Kidney (tissue), 13 donors: ENCODE measurements at regions not wholly inside any gene's neighbourhood (a gene's known extent, or its start where the extent isn't known, plus 50 kb on each side); places are given as distances from the start of the nearest gene placed in this dataset.
"Not testable (repeated sequence)": the region's sequence is repeated elsewhere in the genome, so short reads cannot be mapped to it uniquely, and the experiment has no call there.

Source experiments
- DNase-seq, 5 donors: peaks; one replicate each; pipeline ENCODE4 v3.0.0-alpha.2; 2013 to 2020
- FAIRE-seq: peaks from 2 replicates; lab custom pipeline; 2012; peaks lifted over from hg19 to GRCh38; lab: Jason Lieb, UNC
- H3K27ac ChIP-seq, 2 donors: one replicate each; pipeline ENCODE4 v1.7.0; 2013; ENCODE audit warnings: low read depth in 2 of 2, low read length in 2 of 2, inconsistent platforms in 1 of 2
- H3K27me3 ChIP-seq: one replicate; pipeline ENCODE4 v1.7.1; 2013; ENCODE audit warnings: low read length, inconsistent platforms; ENCODE audit not compliant: control insufficient read depth, insufficient read depth
- H3K36me3 ChIP-seq, 3 donors: one replicate each; pipeline versions ENCODE4 v1.7.0 to v1.7.1; 2013; ENCODE audit warnings: low read length in 3 of 3, control low read depth in 1 of 3, inconsistent platforms in 1 of 3; ENCODE audit not compliant: insufficient read depth in 3 of 3, control insufficient read depth in 2 of 3
- H3K4me1 ChIP-seq, 3 donors: one replicate each; pipeline versions ENCODE4 v1.7.0 to v1.7.1; 2013; ENCODE audit warnings: low read length in 3 of 3, inconsistent platforms in 1 of 3, low read depth in 1 of 3; ENCODE audit not compliant: control insufficient read depth in 2 of 3, insufficient read depth in 2 of 3
- H3K4me3 ChIP-seq, 3 donors: one replicate each; pipeline versions ENCODE4 v1.7.0 to v1.8.1; 2013; ENCODE audit warnings: low read length in 3 of 3, control low read depth in 1 of 3, inconsistent platforms in 1 of 3
- H3K9ac ChIP-seq, 3 donors: one replicate each; pipeline versions ENCODE4 v1.7.0 to v1.7.1; 2013; ENCODE audit warnings: low read length in 3 of 3, control low read depth in 1 of 3, inconsistent platforms in 1 of 3
- H3K9me3 ChIP-seq, 3 donors: one replicate each; pipeline versions ENCODE4 v1.7.0 to v1.7.1; 2013; ENCODE audit warnings: low read length in 3 of 3, control low read depth in 1 of 3, inconsistent platforms in 1 of 3; ENCODE audit not compliant: control insufficient read depth in 2 of 3, insufficient read depth in 1 of 3
- intact Hi-C: fragments of 100-400 bp; cut with DNase I; formaldehyde crosslinking; loops from one replicate; pipeline ENCODE4 v1.11.1; 2022
- TF ChIP-seq, protein P1 (sequence below): IDR thresholded peaks from 3 replicates; pipeline ENCODE4 v1.5.1; 2012; ENCODE audit warnings: mild to moderate bottlenecking, moderate library complexity, borderline replicate concordance; ENCODE audit not compliant: insufficient read depth; ENCODE audit errors: extremely low read depth
- donor health status: control.
- donor health status: control.
- donor health status: control.
- donor health status: control.
- donor health status: control.
- donor health status: DM: yes; HTN: yes; CAD: no.
- donor health status: Normal renal cell carcinoma (clear cell type).

DNA sequence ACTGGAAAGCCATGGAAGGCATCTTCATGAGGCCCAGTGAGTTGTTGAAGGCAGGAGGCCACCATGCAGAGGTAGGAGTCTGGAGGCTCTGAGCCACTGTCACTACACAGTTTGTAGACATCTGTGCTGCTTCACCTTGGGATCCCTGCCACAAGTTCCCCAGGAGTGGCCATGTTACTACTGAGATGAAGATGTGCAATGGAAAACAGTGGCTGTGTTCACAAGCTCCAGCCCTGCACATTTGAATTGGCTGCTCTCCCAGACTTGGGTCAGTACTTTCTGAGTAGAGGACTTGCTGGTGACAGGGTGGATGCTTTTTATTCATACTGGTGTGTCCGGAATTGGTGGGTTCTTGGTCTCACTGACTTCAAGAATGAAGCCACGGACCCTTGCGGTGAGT is 86.9 kb upstream of the C15orf39 start:
- Histone ChIP-seq H3K27ac (no peak overlapping the region), H3K4me3 (no peak overlapping the region), H3K27me3 (no peaks in the 10 kb centered on the region), H3K9ac (no peak overlapping the region), H3K36me3 (no peaks in the 10 kb centered on the region), H3K9me3 (peaks cover 0 to 7% (median 0%) of the 10 kb centered on the region in 3 donors), H3K4me1 (no peaks in the 10 kb centered on the region)
- no peak for DNase-seq
- intact Hi-C loops: no loop called here
- no peak for FAIRE-seq
- TF ChIP-seq, protein P1, sequence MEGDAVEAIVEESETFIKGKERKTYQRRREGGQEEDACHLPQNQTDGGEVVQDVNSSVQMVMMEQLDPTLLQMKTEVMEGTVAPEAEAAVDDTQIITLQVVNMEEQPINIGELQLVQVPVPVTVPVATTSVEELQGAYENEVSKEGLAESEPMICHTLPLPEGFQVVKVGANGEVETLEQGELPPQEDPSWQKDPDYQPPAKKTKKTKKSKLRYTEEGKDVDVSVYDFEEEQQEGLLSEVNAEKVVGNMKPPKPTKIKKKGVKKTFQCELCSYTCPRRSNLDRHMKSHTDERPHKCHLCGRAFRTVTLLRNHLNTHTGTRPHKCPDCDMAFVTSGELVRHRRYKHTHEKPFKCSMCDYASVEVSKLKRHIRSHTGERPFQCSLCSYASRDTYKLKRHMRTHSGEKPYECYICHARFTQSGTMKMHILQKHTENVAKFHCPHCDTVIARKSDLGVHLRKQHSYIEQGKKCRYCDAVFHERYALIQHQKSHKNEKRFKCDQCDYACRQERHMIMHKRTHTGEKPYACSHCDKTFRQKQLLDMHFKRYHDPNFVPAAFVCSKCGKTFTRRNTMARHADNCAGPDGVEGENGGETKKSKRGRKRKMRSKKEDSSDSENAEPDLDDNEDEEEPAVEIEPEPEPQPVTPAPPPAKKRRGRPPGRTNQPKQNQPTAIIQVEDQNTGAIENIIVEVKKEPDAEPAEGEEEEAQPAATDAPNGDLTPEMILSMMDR: no peak

DNA sequence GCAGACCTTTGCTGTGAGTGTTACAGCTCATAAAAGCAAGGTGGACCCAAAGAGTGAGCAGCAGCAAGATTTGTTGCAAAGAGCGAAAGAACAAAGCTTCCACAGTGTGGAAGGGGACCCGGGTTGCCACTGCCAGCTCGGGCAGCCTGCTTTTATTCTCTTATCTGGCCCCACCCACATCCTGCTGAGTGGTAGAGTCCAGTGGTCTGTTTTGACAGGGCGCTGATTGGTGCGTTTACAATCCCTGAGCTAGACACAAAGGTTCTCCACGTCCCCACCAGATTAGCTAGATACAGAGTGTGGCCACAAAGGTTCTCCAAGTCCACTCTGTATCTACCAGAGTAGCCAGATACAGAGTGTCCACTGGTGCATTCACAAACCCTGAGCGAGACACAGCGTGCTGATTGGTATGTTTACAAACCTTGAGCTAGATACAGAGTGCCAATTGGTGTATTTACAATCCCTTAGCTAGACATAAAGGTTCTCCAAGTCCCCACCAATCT is 86.2 kb upstream of the C15orf39 start:
- H3K27ac ChIP-seq, intact Hi-C loops, H3K27me3 ChIP-seq, H3K36me3 ChIP-seq, H3K4me1 ChIP-seq, FAIRE-seq, H3K9me3 ChIP-seq, H3K9ac ChIP-seq, DNase-seq, H3K4me3 ChIP-seq: not testable (repeated sequence)

DNA sequence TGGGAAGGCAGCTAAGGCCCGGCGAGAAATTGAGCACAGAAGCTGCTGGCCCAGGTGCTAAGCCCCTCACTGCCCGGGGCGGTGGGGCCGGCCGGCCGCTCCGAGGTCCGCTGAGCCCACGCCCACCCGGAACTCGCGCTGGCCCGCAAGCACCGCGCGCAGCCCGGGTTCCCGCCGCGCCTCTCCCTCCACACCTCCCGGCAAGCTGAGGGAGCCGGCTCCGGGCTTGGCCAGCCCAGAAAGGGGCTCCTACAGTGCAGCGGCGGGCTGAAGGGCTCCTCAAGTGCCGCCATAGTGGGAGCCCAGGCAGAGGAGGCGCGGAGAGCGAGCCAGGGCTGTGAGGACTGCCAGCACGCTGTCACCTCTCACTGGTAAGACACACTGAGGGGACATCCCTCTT is 85.5 kb upstream of the C15orf39 start:
- intact Hi-C loops, H3K9ac ChIP-seq, H3K27me3 ChIP-seq, H3K4me3 ChIP-seq, H3K9me3 ChIP-seq, H3K27ac ChIP-seq, FAIRE-seq, H3K4me1 ChIP-seq, H3K36me3 ChIP-seq: not testable (repeated sequence)
- peak in 1 of 5 donors; percentile 53 for DNase-seq

DNA sequence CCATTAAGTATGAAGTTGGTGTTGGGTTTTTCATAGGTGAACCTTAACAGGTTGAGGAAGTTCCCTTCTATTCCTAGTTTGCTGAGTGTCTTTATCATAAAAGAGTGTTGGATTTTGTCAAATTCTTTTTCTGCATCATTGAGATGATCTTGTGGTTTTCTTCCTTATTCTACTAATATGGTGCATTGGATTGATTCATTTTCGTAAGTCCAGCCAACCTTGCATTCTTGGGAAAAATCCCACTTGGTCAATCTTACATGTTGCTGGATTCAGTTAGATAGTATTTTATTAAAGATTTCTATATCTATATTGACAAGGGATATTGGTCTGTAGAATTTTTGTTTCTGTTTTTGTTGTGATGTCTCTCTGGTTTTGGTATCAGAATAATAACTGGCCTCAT is 83.7 kb upstream of the C15orf39 start:
- no peak for FAIRE-seq

DNA sequence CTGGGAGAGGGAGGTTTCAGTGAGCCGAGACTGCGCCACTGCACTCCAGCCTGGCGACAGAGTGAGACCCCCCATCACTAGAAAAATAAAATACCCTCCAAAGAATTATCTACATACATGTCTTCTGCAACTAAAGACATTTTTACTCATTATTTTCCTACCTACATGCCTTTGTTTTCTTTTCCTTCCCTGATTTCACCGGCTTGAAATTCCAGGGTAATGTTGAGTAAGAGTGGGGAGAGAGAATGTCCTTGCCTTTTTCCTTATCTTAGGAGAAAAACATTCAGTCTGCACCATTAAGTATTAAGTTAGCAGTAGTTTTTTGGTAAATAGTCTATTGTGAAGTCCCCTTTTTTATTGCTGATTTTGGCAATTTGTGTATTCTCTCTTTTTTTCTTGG is 82.4 kb upstream of the C15orf39 start:
- DNase-seq, H3K27ac ChIP-seq, H3K36me3 ChIP-seq, H3K9ac ChIP-seq, H3K27me3 ChIP-seq, H3K4me3 ChIP-seq, intact Hi-C loops, H3K4me1 ChIP-seq, FAIRE-seq, H3K9me3 ChIP-seq: not testable (repeated sequence)

More for the DNA sequence above, 83.7 kb upstream of the C15orf39 start:
- intact Hi-C loops: no loop called here
- Histone ChIP-seq H3K27ac (no peak overlapping the region), H3K4me3 (no peak overlapping the region), H3K27me3 (no peaks in the 10 kb centered on the region), H3K4me1 (no peaks in the 10 kb centered on the region), H3K9ac (no peak overlapping the region), H3K36me3 (no peaks in the 10 kb centered on the region), H3K9me3 (peaks cover 0 to 5% (median 0%) of the 10 kb centered on the region in 3 donors)
- DNase-seq: no peak
- TF ChIP-seq, protein P1: no peak
